ENCODE measurements at regions not wholly inside any gene's neighbourhood (a gene's known extent, or its start where the extent isn't known, plus 50 kb on each side); places are given as distances from the start of the nearest gene placed in this dataset.
"Not testable (repeated sequence)": the region's sequence is repeated elsewhere in the genome, so short reads cannot be mapped to it uniquely, and the experiment has no call there.

DNA sequence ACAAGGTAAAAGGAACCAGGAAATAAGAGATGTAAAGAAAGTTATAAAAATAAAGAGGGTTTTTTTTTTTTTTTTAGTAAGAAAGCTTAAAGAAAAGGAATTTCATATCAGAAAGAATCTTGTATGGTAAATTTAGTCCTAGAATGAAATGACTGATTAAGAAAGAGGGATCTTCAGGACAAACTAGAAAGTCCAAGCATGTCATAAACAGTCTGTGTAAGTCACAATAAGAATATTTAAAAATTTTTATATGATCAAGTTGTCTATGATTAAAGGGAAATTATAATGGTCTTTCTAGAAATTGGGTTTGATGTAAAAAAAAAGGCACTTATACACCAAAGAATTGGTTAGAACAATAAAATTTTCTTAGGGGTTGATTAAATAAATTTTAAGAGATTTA, 289.5 kb downstream of the XPNPEP1 start:
- DNase-seq: no peak

DNA sequence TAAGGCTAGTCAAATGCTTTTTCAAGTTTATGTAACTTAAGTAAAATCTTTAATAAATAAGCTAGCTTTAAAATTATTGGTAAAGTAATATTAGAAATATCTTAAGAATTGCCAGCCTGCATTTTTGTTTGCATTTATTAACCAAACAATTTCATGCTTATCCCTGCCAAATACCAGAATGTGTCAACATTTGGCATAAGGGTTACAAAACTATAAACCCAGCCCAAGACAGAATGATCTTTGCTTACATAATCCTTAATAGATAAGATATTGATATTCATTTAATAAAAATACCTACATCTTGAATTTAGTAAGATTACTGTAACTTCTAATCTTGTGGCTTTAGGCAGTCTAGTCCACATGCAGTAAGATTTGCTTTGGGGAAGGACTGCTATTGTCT, 290.3 kb downstream of the XPNPEP1 start:
- DNase-seq: not testable (repeated sequence)

DNA sequence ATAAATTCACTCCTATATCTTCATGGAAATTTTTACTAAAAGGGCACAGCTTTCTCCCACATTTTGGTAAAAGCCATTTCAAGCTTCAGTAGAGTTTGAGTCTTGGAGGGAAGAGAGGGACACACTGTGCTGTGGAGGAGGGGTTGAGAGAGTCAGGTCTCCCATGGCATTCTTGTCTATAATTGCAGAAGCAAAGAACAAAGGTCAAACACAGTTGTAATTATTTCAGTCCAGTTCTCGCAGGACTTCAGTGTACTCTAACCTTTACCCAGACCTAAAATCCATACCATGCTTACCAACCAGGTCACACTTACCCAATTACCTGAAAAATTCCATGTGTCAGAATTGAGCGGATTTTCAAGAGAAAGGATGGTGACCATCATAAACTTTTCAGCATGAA, 298.4 kb downstream of the XPNPEP1 start:
- DNase-seq: no peak

DNA sequence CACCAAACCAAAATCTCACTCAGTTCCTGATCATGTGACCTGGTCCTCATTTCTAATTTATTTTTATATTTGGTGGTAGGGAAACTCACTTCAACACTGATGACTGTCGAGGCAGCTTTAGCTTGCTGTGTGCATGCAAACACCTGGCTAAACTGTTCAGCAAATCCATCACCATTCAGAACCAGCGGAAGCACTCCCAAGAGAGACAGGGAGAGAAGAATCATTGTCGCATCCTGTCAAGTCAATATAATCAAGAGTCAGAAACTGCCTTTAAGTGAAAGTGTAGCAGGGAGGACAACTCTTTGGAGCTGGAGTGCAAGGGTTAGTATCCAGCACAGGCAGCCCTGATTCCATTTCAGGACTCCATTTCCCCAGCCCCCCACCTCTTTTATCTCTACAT, 300.7 kb downstream of the XPNPEP1 start:
- no peak for DNase-seq

GRCh38 chr10:109620396-109620795, 302.9 kb downstream of the XPNPEP1 start:
- no peak for DNase-seq

GRCh38 chr10:109619914-109620313, 303.4 kb downstream of the XPNPEP1 start:
- DNase-seq: no peak

- no peak for DNase-seq
Measured at GRCh38 chr10:109618748-109619147, 304.6 kb downstream of the XPNPEP1 start.

GRCh38 chr10:109618301-109618700, 305.0 kb downstream of the XPNPEP1 start:
- no peak for DNase-seq

DNA sequence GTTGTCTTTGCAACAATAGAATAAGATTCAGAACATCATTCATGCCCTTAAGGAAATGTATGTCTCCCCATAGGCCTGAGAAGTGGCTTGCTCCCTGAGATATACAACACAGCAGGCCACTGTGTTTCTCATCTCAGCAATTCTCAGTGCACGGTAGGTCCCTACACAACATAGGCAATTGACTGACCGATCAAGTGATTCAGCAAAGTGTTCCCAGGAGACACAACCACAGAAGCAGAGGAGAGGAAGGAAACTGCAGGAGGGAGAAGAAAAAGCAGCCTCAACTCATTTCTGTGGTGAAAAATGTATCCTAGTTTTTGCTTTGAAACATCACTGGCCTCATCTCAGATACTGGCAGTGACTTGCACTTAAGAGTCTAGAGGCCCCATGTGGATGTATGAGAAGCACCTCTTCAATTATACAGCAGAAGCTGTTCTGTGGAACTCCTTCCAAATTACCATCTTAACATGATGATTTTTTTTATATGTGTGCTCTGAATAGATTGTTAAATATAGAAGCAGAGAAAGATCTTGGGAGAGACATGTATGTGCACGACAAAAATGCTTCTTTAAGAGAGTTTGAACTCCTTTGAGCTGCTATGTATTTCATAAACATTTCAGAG, 306.8 kb downstream of the XPNPEP1 start:
- no peak for DNase-seq

DNA sequence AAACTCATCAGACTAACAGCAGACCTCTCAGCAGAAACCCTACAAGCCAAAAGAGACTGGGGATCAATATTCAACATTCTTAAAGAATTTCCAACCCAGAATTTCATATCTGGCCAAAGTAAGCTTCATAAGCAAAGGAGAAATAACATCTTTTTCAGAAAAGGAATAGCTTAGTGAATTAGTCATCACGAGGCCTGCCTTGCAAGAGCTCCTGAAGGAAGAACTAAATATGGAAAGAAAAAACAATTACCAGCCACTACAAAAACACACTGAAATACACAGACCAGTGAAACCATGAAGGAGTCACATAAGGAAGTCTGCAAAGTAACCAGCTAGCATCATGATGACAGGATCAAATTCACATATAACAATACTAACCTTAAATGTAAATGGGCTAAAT, 328.0 kb downstream of the XPNPEP1 start:
- DNase-seq: not testable (repeated sequence)

DNA sequence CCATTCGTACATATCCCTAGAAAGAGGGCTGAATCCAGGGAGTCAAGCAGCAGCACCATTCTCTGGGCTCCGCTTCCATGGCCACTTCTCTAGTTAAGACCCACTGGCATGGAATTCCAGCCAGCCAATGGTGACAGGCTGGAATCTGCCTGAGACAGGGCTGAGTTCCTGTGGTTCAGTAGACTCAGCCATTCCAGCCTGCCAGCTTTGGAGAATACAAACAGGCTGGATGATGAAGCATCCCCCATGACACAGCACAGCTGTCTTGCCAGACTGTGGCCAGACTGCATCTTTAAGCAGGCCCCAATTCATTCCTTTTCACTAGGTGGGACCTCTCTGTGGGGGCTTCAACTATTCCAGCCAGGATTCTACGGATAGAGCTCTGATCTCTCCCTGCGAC, 329.6 kb downstream of the XPNPEP1 start:
- DNase-seq: peak; percentile 15

- DNase-seq: no peak
Measured at GRCh38 chr10:109592391-109592790, 330.9 kb downstream of the XPNPEP1 start.

GRCh38 chr10:109591601-109592000, 331.7 kb downstream of the XPNPEP1 start:
- DNase-seq: no peak

GRCh38 chr10:109588259-109588658, 335.1 kb downstream of the XPNPEP1 start:
- DNase-seq: no peak

DNA sequence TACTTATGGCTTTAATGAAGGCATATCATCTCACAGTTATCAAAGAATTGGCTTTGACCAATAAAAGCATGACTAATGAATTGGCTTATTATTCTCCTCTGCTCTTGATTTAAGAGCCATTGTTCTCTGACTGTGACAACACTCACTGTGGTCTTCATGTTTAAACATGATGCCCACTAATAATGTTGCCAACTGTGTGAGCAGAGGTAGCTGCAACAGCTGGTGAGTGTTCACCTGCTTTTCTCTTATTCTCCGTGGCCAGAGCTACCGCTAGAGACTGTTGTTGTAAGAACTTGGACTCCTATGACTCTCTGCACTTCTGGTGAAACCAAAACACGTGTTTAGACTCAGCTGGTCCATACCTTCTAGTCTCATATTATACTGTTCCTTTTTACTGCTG, 335.9 kb downstream of the XPNPEP1 start:
- no peak for DNase-seq

- no peak for DNase-seq
Measured at GRCh38 chr10:109556399-109556798, 366.9 kb downstream of the XPNPEP1 start.

GRCh38 chr10:109542050-109542603, 381.2 kb downstream of the XPNPEP1 start:
- not testable (repeated sequence) for DNase-seq

DNA sequence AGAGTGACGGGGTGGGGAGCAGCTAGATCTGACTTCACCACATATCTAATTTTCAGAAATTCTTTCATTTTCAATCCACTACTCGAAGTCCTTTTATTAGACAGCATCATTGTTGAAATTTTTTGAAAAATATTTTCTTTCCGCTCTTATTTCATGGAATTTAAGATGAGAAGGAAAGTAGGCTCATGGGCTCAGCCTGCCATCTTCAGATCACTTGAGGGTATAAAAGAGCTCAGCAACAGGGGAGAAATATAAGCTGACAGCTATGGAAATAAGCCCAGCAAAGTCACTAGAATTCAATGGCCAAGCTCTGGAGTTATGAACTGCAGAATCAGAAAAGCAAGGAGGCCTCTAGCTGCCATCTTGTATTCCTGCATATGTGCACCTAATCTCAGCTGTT, 389.1 kb downstream of the XPNPEP1 start:
- no peak for DNase-seq

DNA sequence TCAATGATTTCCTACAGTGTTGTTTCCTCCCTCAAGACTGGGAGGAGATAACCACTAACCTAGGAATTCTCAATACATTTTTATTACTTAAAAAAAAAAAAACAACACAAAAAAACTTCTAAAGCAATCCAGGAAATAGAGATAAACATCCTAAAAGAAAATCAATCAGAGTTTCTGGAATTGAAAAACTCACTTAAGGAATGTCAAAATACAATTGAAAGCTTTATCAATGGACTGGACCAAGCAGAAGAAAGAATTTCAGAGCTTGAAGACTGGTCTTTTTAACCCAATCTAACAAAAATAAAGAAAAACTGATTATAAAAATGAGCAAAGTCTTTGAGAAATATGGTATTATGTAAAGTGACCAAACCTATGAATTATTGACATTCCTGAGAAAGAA, 394.1 kb downstream of the XPNPEP1 start:
- no peak for DNase-seq

- no peak for DNase-seq
Measured at GRCh38 chr10:109517748-109518147, 405.6 kb downstream of the XPNPEP1 start.

- DNase-seq: peak; percentile 19
Measured at GRCh38 chr10:109504401-109504800, 418.9 kb downstream of the XPNPEP1 start.

DNA sequence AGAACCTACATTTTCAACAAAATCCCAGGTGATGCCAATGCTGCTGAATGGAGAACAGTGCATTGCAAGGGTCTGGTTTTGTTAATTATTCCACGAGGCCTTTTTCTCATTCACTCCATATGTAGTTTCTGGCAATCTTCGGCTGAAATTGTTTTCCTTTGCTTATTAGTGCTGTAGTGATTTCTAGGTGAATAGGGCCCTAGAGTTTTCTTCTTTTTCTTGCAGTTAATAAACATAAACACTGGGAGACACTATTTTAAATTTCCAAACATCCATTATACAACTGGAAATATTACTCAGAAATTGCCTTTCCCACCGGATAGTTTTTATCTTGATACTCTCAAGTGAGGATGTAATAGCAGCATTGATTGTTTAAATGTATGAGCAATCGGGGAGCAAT, 435.6 kb downstream of the XPNPEP1 start:
- no peak for DNase-seq

DNA sequence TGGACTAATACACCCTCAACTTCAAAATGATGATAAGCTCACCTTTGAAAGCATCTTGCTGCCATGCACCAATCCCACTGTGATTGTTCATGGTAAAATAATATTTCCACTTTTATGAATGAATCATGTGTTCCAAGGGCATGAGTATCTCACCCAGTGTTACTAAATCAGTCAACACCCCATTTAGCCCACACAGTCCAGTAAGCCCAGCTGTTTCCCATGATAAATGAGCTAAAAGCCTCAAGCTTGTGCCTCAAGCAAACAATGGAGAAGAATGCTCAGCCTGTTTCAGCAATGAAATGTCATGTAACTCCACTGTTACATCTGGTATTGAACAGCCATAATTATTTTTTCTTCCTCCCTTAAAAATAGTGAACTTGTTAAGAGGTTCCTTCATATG, 442.5 kb downstream of the XPNPEP1 start:
- peak; percentile 9 for DNase-seq

DNA sequence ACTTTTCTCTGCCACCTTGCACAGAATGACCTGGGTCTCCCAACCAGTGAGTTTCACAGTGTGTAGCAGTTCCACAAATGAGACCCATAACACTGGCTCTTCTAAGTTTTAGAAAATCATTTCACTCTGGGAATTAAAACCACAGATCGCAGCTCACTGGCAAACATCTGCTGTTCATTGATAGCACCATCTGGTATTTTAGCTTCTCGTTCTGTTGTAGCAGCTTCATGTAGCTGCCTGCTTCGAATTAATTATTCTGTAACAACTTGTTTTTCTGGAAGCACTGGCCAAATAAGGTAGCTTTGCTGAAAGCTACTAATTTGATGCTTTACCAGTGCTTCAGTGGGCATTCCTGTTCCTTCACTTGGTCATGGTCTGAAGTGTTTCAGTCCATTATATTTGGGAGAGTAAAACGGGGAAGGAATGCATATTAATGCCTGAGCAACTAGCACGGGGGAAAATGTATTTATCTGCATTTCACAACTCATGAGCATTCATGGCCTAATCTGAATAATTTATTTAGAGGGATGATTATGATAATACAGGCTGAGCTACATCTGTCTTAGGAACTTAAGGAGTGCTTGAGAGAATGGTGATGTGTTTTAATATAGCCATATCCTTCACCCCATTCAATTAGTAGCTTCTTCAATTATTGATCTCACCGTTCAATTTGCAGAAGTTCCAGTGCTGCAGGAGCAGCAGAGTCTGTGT, 447.4 kb downstream of the XPNPEP1 start:
- DNase-seq: no peak

DNA sequence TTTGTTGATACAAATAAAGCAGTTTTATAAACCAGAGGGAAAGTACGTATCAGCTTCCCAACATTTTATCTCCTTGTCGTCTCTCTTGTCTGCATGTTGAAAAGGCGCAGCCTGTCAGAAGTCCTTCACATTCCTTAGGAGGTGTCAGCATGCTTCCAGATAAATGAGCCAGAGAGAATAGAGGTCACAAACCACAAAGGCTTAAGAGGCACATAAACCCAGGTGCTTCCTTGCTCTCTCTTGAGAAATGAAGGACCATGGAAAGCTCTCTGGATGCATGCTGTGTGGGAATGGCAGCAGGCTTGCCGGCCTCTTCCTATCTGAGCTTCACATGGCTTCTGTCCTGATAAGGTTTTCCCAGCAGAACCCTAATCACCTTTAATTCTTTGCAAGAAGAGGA, 448.5 kb downstream of the XPNPEP1 start:
- no peak for DNase-seq
